Type B pancreatic cell (in vitro differentiated cells): ENCODE measurements at regions not wholly inside any gene's neighbourhood (a gene's known extent, or its start where the extent isn't known, plus 50 kb on each side); places are given as distances from the start of the nearest gene placed in this dataset.

ENCODE experiments used
- DNase-seq: peaks from one replicate; pipeline ENCODE4 v3.0.0; 2021; ENCODE audit warnings: mixed read lengths; ENCODE audit not compliant: unreplicated experiment; ENCODE audit errors: extremely low spot score
- H3K27ac Mint-ChIP-seq: 2 replicates; pipeline ENCODE4 v1.8.0; 2021; ENCODE audit warnings: mild to moderate bottlenecking, mixed read lengths
- H3K27me3 Mint-ChIP-seq: 2 replicates; pipeline ENCODE4 v1.8.0; 2021; ENCODE audit warnings: mixed read lengths
- H3K36me3 Mint-ChIP-seq: 2 replicates; pipeline ENCODE4 v1.8.0; 2021; ENCODE audit warnings: mixed read lengths
- H3K4me1 Mint-ChIP-seq: one replicate; pipeline ENCODE4 v1.8.0; 2021; ENCODE audit warnings: mixed read lengths; ENCODE audit not compliant: unreplicated experiment
- H3K4me3 Mint-ChIP-seq: 2 replicates; pipeline ENCODE4 v1.8.0; 2021; ENCODE audit warnings: mild to moderate bottlenecking, mixed read lengths
- H3K9me3 Mint-ChIP-seq: 2 replicates; pipeline ENCODE4 v1.8.0; 2021; ENCODE audit warnings: mixed read lengths
- TF ChIP-seq, protein P1 (sequence below): fragments of 200-600 bp; sonication (generic); conservative IDR thresholded peaks from 2 replicates; pipeline ENCODE4 v1.5.0; 2021; ENCODE audit warnings: antibody characterized with exemption, mild to moderate bottlenecking

GRCh38 chr13:107441279-107441678 is 774.1 kb downstream of the LIG4 start:
- TF ChIP-seq, protein P1, sequence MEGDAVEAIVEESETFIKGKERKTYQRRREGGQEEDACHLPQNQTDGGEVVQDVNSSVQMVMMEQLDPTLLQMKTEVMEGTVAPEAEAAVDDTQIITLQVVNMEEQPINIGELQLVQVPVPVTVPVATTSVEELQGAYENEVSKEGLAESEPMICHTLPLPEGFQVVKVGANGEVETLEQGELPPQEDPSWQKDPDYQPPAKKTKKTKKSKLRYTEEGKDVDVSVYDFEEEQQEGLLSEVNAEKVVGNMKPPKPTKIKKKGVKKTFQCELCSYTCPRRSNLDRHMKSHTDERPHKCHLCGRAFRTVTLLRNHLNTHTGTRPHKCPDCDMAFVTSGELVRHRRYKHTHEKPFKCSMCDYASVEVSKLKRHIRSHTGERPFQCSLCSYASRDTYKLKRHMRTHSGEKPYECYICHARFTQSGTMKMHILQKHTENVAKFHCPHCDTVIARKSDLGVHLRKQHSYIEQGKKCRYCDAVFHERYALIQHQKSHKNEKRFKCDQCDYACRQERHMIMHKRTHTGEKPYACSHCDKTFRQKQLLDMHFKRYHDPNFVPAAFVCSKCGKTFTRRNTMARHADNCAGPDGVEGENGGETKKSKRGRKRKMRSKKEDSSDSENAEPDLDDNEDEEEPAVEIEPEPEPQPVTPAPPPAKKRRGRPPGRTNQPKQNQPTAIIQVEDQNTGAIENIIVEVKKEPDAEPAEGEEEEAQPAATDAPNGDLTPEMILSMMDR = no peak
- H3K4me3 Mint-ChIP-seq = no peak overlapping the region
- no peak overlapping the region for H3K27ac Mint-ChIP-seq
- H3K9me3 Mint-ChIP-seq = no peaks in the 10 kb centered on the region
- no peaks in the 10 kb centered on the region for H3K27me3 Mint-ChIP-seq
- no peaks in the 10 kb centered on the region for H3K4me1 Mint-ChIP-seq
- DNase-seq = no peak
- no peaks in the 10 kb centered on the region for H3K36me3 Mint-ChIP-seq

DNA sequence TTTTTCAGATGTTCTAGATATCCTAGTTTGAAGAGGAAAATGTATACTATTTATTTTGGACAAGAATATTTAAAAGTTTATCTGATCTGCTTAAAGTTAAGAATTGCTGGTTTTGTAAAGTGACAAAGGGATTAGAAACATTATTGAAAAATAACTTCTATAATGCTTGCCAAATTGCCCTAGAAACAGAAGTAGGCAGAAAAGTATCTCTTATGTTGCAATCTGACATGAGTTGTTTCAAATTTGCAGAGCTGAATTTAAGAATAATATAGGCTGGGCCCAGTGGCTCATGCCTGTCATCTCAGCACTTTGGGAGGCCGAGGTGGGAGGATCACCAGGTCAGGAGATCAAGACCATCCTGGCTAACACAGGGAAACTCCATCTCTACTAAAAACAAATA is 777.1 kb downstream of the LIG4 start:
- H3K27me3 Mint-ChIP-seq = no peaks in the 10 kb centered on the region
- no peak overlapping the region for H3K4me3 Mint-ChIP-seq
- DNase-seq = no peak
- no peaks in the 10 kb centered on the region for H3K9me3 Mint-ChIP-seq
- no peaks in the 10 kb centered on the region for H3K4me1 Mint-ChIP-seq
- no peak overlapping the region for H3K27ac Mint-ChIP-seq
- TF ChIP-seq, protein P1 = no peak
- no peaks in the 10 kb centered on the region for H3K36me3 Mint-ChIP-seq

DNA sequence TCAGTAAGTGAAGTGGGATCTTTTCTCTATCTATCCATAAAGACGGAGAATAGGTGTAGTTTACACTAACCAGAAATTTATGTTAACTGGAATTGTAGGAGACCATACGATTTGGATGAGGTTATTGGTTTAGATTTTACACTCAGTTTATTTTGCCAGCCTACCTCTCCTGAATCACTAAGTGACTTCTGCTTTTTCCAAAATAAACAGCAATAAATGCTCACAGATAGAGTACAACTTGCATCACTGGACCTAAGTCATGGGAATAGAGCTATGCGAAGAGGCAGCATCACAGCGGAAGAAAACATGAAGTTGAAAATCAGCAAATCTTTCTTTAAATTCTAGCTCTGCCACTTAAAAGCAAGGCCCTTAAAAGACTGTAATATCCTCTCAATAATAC is 781.0 kb downstream of the LIG4 start:
- no peak for DNase-seq
- H3K27me3 Mint-ChIP-seq = no peaks in the 10 kb centered on the region
- H3K27ac Mint-ChIP-seq = no peak overlapping the region
- H3K36me3 Mint-ChIP-seq = no peaks in the 10 kb centered on the region
- H3K9me3 Mint-ChIP-seq = no peaks in the 10 kb centered on the region
- TF ChIP-seq, protein P1 = no peak
- no peak overlapping the region for H3K4me3 Mint-ChIP-seq
- H3K4me1 Mint-ChIP-seq = no peaks in the 10 kb centered on the region

DNA sequence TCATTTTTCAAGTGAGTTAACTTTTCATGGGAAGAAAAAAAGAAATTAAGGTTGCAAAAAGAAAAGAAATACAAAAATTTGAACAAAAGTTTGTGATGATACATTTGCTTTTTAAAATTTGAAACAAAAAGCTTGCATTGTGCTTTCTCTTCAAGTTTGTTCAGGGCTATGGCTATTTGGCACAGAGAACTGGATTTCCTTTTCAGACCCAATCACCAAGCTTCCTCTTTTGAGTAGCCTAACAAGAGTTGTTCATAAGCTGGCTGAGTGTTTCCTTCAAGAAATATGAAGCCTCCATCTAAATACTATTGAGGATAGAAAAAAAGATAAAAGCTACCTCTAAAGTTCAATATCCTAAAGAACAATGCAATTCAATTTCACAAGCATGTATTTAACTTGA is 787.8 kb downstream of the LIG4 start:
- H3K36me3 Mint-ChIP-seq = no peaks in the 10 kb centered on the region
- H3K4me3 Mint-ChIP-seq = no peak overlapping the region
- TF ChIP-seq, protein P1 = no peak
- H3K9me3 Mint-ChIP-seq = peaks cover 1% of the 10 kb centered on the region
- no peak overlapping the region for H3K27ac Mint-ChIP-seq
- DNase-seq = no peak
- no peaks in the 10 kb centered on the region for H3K27me3 Mint-ChIP-seq
- H3K4me1 Mint-ChIP-seq = no peaks in the 10 kb centered on the region

DNA sequence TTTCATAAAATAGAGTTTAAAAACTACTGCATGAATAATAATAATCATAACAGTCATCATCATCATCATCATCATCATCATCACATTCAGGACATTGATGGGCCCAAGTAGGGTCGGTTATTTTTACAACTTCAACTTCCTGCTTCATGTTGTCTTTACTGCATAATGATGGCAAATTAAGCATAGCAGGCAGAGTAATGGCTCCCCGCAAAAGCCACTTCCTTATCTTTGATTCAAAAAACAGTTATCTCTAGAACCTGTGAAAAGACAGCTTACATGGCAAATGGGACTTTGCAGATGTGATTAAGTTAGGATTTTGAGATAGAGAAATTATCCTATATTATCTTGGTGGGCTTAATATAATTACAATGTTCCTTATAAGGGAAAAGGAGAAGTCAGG is 792.9 kb downstream of the LIG4 start:
- no peak overlapping the region for H3K27ac Mint-ChIP-seq
- peaks cover 8% of the 10 kb centered on the region for H3K9me3 Mint-ChIP-seq
- H3K4me1 Mint-ChIP-seq = no peaks in the 10 kb centered on the region
- no peaks in the 10 kb centered on the region for H3K27me3 Mint-ChIP-seq
- no peak overlapping the region for H3K4me3 Mint-ChIP-seq
- TF ChIP-seq, protein P1 = no peak
- DNase-seq = no peak
- no peaks in the 10 kb centered on the region for H3K36me3 Mint-ChIP-seq

GRCh38 chr13:107421951-107422350 is 793.4 kb downstream of the LIG4 start:
- no peaks in the 10 kb centered on the region for H3K27me3 Mint-ChIP-seq
- H3K4me3 Mint-ChIP-seq = no peak overlapping the region
- TF ChIP-seq, protein P1 = no peak
- H3K4me1 Mint-ChIP-seq = no peaks in the 10 kb centered on the region
- no peak for DNase-seq
- peaks cover 8% of the 10 kb centered on the region for H3K9me3 Mint-ChIP-seq
- H3K36me3 Mint-ChIP-seq = no peaks in the 10 kb centered on the region
- H3K27ac Mint-ChIP-seq = no peak overlapping the region
